ENCODE measurements at regions not wholly inside any gene's neighbourhood (a gene's known extent, or its start where the extent isn't known, plus 50 kb on each side); places are given as distances from the start of the nearest gene placed in this dataset.

- TF ChIP-seq POLR2A (IDR thresholded peaks at IDR 0.05) (no peak), CTCF (IDR thresholded peaks at IDR 0.05) (no peak)
Measured at GRCh38 chr2:149703281-149703680, 115.7 kb upstream of the MMADHC start.
